GM12892 (cell line): ENCODE measurements at regions not wholly inside any gene's neighbourhood (a gene's known extent, or its start where the extent isn't known, plus 50 kb on each side); places are given as distances from the start of the nearest gene placed in this dataset.
A peak's percentile ranks its signal among the peaks of the same experiment; 100 is the strongest.
"Not testable (repeated sequence)": the region's sequence is repeated elsewhere in the genome, so short reads cannot be mapped to it uniquely, and the experiment has no call there.

Experiments used
- DNase-seq: peaks from one replicate; pipeline ENCODE4 v3.0.0; 2011; ENCODE audit not compliant: insufficient read length
- FAIRE-seq: peaks from 2 replicates; lab custom pipeline; 2011; peaks lifted over from hg19 to GRCh38; lab: Jason Lieb, UNC
- POLR2A ChIP-seq: IDR thresholded peaks from 2 replicates; pipeline ENCODE4 v1.6.1; 2011; ENCODE audit warnings: low read depth, low read length, control low read depth
- POLR2AphosphoS5 ChIP-seq: IDR thresholded peaks from 2 replicates; pipeline ENCODE4 v1.6.1; 2011; ENCODE audit warnings: low read depth, low read length, control low read depth
- TAF1 ChIP-seq: IDR thresholded peaks from 2 replicates; pipeline ENCODE4 v1.6.1; 2011; ENCODE audit warnings: low read depth, mild to moderate bottlenecking, control low read depth, low read length, borderline replicate concordance

GRCh38 chr5:82975396-82975795 lies 101.8 kb downstream of the TMEM167A start:
- DNase-seq = no peak
- no peak for FAIRE-seq

GRCh38 chr5:82974346-82974745 lies 102.8 kb downstream of the TMEM167A start:
- FAIRE-seq, DNase-seq: not testable (repeated sequence)

More at GRCh38 chr5:82975396-82975795, 101.8 kb downstream of the TMEM167A start:
- TF ChIP-seq POLR2A (no peak), POLR2AphosphoS5 (no peak), TAF1 (no peak)

GRCh38 chr5:82971901-82972300 lies 105.3 kb downstream of the TMEM167A start:
- no peak for TF ChIP-seq POLR2AphosphoS5
- TF ChIP-seq POLR2A = no peak
- no peak for TF ChIP-seq TAF1
- FAIRE-seq = no peak
- no peak for DNase-seq

GRCh38 chr5:82971034-82971806 lies 106.0 kb downstream of the TMEM167A start:
- not testable (repeated sequence) for DNase-seq, FAIRE-seq

- DNase-seq = not testable (repeated sequence)
- FAIRE-seq = peak; percentile 70
Measured at GRCh38 chr5:82969221-82969976, 107.8 kb downstream of the TMEM167A start.

- FAIRE-seq = no peak
- DNase-seq = no peak
- TF ChIP-seq POLR2AphosphoS5 (no peak), POLR2A (no peak), TAF1 (no peak)
Measured at GRCh38 chr5:82967072-82967471, 110.1 kb downstream of the TMEM167A start.

- TF ChIP-seq POLR2AphosphoS5 (no peak), TAF1 (no peak)
- FAIRE-seq = no peak
- DNase-seq = no peak
Measured at GRCh38 chr5:82959466-82959865, 117.7 kb downstream of the TMEM167A start.

- DNase-seq = no peak
- TF ChIP-seq POLR2A (no peak), TAF1 (no peak), POLR2AphosphoS5 (no peak)
- FAIRE-seq = no peak
Measured at GRCh38 chr5:82956600-82956999, 120.6 kb downstream of the TMEM167A start.

- no peak for TF ChIP-seq POLR2A
- TF ChIP-seq TAF1 = no peak
- TF ChIP-seq POLR2AphosphoS5 = no peak
- FAIRE-seq (no peak), DNase-seq (no peak)
Measured at GRCh38 chr5:82952326-82952725, 124.9 kb downstream of the TMEM167A start.

- DNase-seq, FAIRE-seq: not testable (repeated sequence)
Measured at GRCh38 chr5:82944267-82944666, 132.9 kb downstream of the TMEM167A start.

- no peak for TF ChIP-seq POLR2AphosphoS5
- TF ChIP-seq POLR2A = no peak
- no peak for TF ChIP-seq TAF1
- no peak for FAIRE-seq
- DNase-seq = no peak
Measured at GRCh38 chr5:82942083-82942881, 134.9 kb downstream of the TMEM167A start.

- no peak for TF ChIP-seq POLR2A
- TF ChIP-seq TAF1 = no peak
- TF ChIP-seq POLR2AphosphoS5 = no peak
- FAIRE-seq (no peak), DNase-seq (no peak)
Measured at GRCh38 chr5:82938901-82939725, 138.1 kb downstream of the TMEM167A start.

GRCh38 chr5:82932473-82933220 lies 144.5 kb downstream of the TMEM167A start:
- DNase-seq, FAIRE-seq: not testable (repeated sequence)
